Neural cell (in vitro differentiated cells): ENCODE measurements at regions not wholly inside any gene's neighbourhood (a gene's known extent, or its start where the extent isn't known, plus 50 kb on each side); places are given as distances from the start of the nearest gene placed in this dataset.

Experiments
- EZH2 ChIP-seq: fragments of 200-600, 300-800 bp; shearing (Covaris generic), sonication (generic); IDR thresholded peaks from 2 replicates; pipeline ENCODE4 v1.6.1; 2014; ENCODE audit warnings: antibody characterized with exemption, low read length, borderline replicate concordance, mild to moderate bottlenecking; ENCODE audit not compliant: insufficient read depth, poor library complexity, severe bottlenecking
- POLR2AphosphoS5 ChIP-seq: IDR thresholded peaks from 2 replicates; pipeline ENCODE4 v1.6.1; 2012
- RAD21 ChIP-seq: fragments of 450-650 bp; conservative IDR thresholded peaks from 2 replicates; pipeline ENCODE4 v1.6.1; 2014; ENCODE audit warnings: antibody characterized with exemption, mild to moderate bottlenecking, moderate library complexity
- SMC3 ChIP-seq: fragments of 450-650 bp; conservative IDR thresholded peaks from 2 replicates; pipeline ENCODE4 v1.6.1; 2014; ENCODE audit warnings: antibody characterized with exemption, mild to moderate bottlenecking, moderate library complexity; ENCODE audit not compliant: poor library complexity
- TAF1 ChIP-seq: IDR thresholded peaks from 2 replicates; pipeline ENCODE4 v1.6.1; 2012; ENCODE audit warnings: low read depth
- TF ChIP-seq, protein P1 (sequence below): fragments of 450-650 bp; IDR thresholded peaks from 2 replicates; pipeline ENCODE4 v1.5.1; 2014; ENCODE audit warnings: antibody characterized with exemption, mild to moderate bottlenecking, moderate library complexity; ENCODE audit not compliant: poor library complexity, severe bottlenecking
- TF ChIP-seq, protein P2 (sequence below): IDR thresholded peaks from 2 replicates; pipeline ENCODE4 v1.6.1; 2012; ENCODE audit warnings: borderline replicate concordance

DNA sequence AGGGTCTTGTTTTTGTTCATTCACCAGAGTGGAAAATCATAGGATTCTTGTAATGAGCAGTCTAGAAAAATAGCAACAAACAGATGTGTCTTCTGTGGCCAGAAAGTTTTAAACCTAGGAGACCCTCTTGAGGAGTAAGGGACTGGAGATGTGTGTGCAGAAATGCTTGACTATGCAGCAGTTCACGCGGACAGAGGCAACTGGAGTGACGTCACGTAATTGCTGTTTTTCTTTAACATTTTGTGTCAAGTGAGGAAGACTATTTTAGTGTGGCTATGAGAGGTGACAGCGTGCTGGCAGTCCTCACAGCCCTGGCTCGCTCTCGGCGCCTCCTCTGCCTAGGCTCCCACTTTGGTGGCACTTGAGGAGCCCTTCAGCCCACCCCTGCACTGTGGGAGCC is 163.1 kb upstream of the PTCH1 start:
- TF ChIP-seq, protein P1, sequence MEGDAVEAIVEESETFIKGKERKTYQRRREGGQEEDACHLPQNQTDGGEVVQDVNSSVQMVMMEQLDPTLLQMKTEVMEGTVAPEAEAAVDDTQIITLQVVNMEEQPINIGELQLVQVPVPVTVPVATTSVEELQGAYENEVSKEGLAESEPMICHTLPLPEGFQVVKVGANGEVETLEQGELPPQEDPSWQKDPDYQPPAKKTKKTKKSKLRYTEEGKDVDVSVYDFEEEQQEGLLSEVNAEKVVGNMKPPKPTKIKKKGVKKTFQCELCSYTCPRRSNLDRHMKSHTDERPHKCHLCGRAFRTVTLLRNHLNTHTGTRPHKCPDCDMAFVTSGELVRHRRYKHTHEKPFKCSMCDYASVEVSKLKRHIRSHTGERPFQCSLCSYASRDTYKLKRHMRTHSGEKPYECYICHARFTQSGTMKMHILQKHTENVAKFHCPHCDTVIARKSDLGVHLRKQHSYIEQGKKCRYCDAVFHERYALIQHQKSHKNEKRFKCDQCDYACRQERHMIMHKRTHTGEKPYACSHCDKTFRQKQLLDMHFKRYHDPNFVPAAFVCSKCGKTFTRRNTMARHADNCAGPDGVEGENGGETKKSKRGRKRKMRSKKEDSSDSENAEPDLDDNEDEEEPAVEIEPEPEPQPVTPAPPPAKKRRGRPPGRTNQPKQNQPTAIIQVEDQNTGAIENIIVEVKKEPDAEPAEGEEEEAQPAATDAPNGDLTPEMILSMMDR = no peak
- TF ChIP-seq TAF1 (no peak), EZH2 (no peak), POLR2AphosphoS5 (no peak), RAD21 (no peak), SMC3 (no peak)
- TF ChIP-seq, protein P2, sequence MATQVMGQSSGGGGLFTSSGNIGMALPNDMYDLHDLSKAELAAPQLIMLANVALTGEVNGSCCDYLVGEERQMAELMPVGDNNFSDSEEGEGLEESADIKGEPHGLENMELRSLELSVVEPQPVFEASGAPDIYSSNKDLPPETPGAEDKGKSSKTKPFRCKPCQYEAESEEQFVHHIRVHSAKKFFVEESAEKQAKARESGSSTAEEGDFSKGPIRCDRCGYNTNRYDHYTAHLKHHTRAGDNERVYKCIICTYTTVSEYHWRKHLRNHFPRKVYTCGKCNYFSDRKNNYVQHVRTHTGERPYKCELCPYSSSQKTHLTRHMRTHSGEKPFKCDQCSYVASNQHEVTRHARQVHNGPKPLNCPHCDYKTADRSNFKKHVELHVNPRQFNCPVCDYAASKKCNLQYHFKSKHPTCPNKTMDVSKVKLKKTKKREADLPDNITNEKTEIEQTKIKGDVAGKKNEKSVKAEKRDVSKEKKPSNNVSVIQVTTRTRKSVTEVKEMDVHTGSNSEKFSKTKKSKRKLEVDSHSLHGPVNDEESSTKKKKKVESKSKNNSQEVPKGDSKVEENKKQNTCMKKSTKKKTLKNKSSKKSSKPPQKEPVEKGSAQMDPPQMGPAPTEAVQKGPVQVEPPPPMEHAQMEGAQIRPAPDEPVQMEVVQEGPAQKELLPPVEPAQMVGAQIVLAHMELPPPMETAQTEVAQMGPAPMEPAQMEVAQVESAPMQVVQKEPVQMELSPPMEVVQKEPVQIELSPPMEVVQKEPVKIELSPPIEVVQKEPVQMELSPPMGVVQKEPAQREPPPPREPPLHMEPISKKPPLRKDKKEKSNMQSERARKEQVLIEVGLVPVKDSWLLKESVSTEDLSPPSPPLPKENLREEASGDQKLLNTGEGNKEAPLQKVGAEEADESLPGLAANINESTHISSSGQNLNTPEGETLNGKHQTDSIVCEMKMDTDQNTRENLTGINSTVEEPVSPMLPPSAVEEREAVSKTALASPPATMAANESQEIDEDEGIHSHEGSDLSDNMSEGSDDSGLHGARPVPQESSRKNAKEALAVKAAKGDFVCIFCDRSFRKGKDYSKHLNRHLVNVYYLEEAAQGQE = no peak
